ENCODE measurements at regions not wholly inside any gene's neighbourhood (a gene's known extent, or its start where the extent isn't known, plus 50 kb on each side); places are given as distances from the start of the nearest gene placed in this dataset.
A peak's percentile ranks its signal among the peaks of the same experiment; 100 is the strongest.

DNA sequence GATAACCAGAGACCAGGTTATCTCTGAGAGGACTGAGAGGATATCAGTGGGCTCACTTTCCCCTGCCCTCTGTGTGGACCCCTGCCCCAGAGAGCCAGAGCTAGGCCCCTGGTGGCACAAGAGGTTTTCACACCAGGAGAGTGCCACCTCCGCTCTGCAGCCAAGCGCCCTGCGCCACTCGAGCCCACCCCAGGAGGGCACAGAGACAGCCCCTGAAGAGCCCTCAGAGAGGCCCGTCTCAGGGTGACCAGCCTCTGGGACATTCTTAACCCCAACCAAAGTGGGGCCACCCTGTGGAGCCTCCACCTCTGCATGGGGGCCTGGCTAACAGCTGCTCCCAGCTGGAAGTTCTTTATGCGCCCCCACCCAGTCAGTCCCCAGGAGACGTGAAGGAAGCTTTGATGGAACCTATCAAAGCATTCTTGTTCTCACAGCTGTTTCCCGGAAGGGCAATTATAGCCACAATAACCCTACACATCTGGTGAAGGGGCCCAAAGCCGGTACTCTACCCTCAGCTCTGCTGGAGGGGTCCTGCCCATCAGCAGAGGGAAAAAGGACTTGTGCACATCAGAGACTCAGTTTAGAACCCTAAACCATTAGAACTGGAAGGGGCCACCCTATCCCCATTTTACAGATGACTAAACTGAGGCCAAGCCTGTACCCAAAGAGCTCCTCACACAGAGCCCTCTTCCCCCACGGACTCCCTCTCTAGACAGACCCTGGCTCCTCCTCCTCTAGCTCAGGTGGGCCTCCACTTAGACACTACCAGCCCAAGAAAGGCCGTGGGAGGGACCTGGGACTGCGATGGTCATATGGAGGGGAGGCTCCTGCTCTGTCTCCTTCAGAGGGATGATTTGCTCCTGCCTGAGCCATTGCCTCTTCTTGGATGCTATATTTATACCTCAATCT, 101.1 kb downstream of the ZFP36L2 start:
- Mint-ChIP-seq H3K4me1 (peaks cover 11% of the 10 kb centered on the region; the same call in 2 of the 3 replicates), H3K9me3 (peaks cover 6% of the 10 kb centered on the region; the same call in 2 of the 3 replicates), H3K27ac (no peak overlapping the region), H3K36me3 (ENCODE audit: low read depth) (no peaks in the 10 kb centered on the region), H3K27me3 (ENCODE audit: insufficient read depth, low read depth, poor library complexity) (peaks cover 11% of the 10 kb centered on the region), H3K4me3 (no peak overlapping the region)
- no peak overlapping the region for H3K4me2 ChIP-seq
- H4K20me1 ChIP-seq (replicated peaks; ENCODE audit: insufficient read depth), result no peaks in the 10 kb centered on the region
- H3K27me3 ChIP-seq (ENCODE audit: insufficient read depth), result no peaks in the 10 kb centered on the region
- H2AFZ ChIP-seq, result 0 out of 2 replicates have a peak overlapping the region, but pooled peaks have one; percentile 52
- DNase-seq (ENCODE audit: low spot score) (no peak), ATAC-seq (no peak)
- H3K79me2 ChIP-seq (replicated peaks; ENCODE audit: insufficient read depth), result no peaks in the 10 kb centered on the region
- H3K4me1 ChIP-seq (ENCODE audit: insufficient read depth), result no peaks in the 10 kb centered on the region
- no peaks in the 10 kb centered on the region for H3K36me3 ChIP-seq (ENCODE audit: insufficient read depth)
- no peaks in the 10 kb centered on the region for H3F3A ChIP-seq (replicated peaks; ENCODE audit: low read depth)
- H3K9me2 ChIP-seq (ENCODE audit: insufficient read depth), result no peaks in the 10 kb centered on the region
- H3K27ac ChIP-seq (ENCODE audit: low read depth), result no peak overlapping the region
- TF ChIP-seq EZH2 (IDR thresholded peaks at IDR 0.05; ENCODE audit: low read depth, unreplicated experiment) (no peak), EZH2phosphoT487 (IDR thresholded peaks at IDR 0.05; ENCODE audit: unreplicated experiment) (no peak), ZNF114 (CRISPR knock-in tag; IDR thresholded peaks at IDR 0.05) (no peak), STAT1 (IDR thresholded peaks at IDR 0.05; ENCODE audit: unreplicated experiment) (no peak), CREB1 (CRISPR knock-in tag; IDR thresholded peaks at IDR 0.05; ENCODE audit: low read depth) (no peak), JUNB (IDR thresholded peaks at IDR 0.05; ENCODE audit: unreplicated experiment) (no peak), POLR2AphosphoS5 (IDR thresholded peaks at IDR 0.05; ENCODE audit: low read depth) (no peak), ZNF331 (CRISPR knock-in tag; IDR thresholded peaks at IDR 0.05; ENCODE audit: low read depth) (no peak)
- TF ChIP-seq, protein P1, sequence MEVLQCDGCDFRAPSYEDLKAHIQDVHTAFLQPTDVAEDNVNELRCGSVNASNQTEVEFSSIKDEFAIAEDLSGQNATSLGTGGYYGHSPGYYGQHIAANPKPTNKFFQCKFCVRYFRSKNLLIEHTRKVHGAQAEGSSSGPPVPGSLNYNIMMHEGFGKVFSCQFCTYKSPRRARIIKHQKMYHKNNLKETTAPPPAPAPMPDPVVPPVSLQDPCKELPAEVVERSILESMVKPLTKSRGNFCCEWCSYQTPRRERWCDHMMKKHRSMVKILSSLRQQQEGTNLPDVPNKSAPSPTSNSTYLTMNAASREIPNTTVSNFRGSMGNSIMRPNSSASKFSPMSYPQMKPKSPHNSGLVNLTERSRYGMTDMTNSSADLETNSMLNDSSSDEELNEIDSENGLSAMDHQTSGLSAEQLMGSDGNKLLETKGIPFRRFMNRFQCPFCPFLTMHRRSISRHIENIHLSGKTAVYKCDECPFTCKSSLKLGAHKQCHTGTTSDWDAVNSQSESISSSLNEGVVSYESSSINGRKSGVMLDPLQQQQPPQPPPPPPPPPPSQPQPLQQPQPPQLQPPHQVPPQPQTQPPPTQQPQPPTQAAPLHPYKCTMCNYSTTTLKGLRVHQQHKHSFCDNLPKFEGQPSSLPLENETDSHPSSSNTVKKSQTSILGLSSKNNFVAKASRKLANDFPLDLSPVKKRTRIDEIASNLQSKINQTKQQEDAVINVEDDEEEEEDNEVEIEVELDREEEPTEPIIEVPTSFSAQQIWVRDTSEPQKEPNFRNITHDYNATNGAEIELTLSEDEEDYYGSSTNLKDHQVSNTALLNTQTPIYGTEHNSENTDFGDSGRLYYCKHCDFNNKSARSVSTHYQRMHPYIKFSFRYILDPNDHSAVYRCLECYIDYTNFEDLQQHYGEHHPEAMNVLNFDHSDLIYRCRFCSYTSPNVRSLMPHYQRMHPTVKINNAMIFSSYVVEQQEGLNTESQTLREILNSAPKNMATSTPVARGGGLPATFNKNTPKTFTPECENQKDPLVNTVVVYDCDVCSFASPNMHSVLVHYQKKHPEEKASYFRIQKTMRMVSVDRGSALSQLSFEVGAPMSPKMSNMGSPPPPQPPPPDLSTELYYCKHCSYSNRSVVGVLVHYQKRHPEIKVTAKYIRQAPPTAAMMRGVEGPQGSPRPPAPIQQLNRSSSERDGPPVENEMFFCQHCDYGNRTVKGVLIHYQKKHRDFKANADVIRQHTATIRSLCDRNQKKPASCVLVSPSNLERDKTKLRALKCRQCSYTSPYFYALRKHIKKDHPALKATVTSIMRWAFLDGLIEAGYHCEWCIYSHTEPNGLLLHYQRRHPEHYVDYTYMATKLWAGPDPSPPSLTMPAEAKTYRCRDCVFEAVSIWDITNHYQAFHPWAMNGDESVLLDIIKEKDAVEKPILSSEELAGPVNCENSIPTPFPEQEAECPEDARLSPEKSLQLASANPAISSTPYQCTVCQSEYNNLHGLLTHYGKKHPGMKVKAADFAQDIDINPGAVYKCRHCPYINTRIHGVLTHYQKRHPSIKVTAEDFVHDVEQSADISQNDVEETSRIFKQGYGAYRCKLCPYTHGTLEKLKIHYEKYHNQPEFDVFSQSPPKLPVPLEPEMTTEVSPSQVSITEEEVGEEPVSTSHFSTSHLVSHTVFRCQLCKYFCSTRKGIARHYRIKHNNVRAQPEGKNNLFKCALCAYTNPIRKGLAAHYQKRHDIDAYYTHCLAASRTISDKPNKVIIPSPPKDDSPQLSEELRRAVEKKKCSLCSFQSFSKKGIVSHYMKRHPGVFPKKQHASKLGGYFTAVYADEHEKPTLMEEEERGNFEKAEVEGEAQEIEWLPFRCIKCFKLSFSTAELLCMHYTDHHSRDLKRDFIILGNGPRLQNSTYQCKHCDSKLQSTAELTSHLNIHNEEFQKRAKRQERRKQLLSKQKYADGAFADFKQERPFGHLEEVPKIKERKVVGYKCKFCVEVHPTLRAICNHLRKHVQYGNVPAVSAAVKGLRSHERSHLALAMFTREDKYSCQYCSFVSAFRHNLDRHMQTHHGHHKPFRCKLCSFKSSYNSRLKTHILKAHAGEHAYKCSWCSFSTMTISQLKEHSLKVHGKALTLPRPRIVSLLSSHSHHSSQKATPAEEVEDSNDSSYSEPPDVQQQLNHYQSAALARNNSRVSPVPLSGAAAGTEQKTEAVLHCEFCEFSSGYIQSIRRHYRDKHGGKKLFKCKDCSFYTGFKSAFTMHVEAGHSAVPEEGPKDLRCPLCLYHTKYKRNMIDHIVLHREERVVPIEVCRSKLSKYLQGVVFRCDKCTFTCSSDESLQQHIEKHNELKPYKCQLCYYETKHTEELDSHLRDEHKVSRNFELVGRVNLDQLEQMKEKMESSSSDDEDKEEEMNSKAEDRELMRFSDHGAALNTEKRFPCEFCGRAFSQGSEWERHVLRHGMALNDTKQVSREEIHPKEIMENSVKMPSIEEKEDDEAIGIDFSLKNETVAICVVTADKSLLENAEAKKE (CRISPR knock-in tag; IDR thresholded peaks at IDR 0.05), result no peak
- TF ChIP-seq, protein P2, sequence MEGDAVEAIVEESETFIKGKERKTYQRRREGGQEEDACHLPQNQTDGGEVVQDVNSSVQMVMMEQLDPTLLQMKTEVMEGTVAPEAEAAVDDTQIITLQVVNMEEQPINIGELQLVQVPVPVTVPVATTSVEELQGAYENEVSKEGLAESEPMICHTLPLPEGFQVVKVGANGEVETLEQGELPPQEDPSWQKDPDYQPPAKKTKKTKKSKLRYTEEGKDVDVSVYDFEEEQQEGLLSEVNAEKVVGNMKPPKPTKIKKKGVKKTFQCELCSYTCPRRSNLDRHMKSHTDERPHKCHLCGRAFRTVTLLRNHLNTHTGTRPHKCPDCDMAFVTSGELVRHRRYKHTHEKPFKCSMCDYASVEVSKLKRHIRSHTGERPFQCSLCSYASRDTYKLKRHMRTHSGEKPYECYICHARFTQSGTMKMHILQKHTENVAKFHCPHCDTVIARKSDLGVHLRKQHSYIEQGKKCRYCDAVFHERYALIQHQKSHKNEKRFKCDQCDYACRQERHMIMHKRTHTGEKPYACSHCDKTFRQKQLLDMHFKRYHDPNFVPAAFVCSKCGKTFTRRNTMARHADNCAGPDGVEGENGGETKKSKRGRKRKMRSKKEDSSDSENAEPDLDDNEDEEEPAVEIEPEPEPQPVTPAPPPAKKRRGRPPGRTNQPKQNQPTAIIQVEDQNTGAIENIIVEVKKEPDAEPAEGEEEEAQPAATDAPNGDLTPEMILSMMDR (conservative IDR thresholded peaks at IDR 0.05; ENCODE audit: low read depth in 2 of 2), result no peak
- TF ChIP-seq, protein P3, sequence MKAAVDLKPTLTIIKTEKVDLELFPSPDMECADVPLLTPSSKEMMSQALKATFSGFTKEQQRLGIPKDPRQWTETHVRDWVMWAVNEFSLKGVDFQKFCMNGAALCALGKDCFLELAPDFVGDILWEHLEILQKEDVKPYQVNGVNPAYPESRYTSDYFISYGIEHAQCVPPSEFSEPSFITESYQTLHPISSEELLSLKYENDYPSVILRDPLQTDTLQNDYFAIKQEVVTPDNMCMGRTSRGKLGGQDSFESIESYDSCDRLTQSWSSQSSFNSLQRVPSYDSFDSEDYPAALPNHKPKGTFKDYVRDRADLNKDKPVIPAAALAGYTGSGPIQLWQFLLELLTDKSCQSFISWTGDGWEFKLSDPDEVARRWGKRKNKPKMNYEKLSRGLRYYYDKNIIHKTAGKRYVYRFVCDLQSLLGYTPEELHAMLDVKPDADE (IDR thresholded peaks at IDR 0.05), result no peak
- TF ChIP-seq, protein P4, sequence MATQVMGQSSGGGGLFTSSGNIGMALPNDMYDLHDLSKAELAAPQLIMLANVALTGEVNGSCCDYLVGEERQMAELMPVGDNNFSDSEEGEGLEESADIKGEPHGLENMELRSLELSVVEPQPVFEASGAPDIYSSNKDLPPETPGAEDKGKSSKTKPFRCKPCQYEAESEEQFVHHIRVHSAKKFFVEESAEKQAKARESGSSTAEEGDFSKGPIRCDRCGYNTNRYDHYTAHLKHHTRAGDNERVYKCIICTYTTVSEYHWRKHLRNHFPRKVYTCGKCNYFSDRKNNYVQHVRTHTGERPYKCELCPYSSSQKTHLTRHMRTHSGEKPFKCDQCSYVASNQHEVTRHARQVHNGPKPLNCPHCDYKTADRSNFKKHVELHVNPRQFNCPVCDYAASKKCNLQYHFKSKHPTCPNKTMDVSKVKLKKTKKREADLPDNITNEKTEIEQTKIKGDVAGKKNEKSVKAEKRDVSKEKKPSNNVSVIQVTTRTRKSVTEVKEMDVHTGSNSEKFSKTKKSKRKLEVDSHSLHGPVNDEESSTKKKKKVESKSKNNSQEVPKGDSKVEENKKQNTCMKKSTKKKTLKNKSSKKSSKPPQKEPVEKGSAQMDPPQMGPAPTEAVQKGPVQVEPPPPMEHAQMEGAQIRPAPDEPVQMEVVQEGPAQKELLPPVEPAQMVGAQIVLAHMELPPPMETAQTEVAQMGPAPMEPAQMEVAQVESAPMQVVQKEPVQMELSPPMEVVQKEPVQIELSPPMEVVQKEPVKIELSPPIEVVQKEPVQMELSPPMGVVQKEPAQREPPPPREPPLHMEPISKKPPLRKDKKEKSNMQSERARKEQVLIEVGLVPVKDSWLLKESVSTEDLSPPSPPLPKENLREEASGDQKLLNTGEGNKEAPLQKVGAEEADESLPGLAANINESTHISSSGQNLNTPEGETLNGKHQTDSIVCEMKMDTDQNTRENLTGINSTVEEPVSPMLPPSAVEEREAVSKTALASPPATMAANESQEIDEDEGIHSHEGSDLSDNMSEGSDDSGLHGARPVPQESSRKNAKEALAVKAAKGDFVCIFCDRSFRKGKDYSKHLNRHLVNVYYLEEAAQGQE (IDR thresholded peaks at IDR 0.05; ENCODE audit: unreplicated experiment), result no peak
- H3K4me3 ChIP-seq, result no peak overlapping the region

Data from GM23338 (cell line).